ENCODE measurements at regions not wholly inside any gene's neighbourhood (a gene's known extent, or its start where the extent isn't known, plus 50 kb on each side); places are given as distances from the start of the nearest gene placed in this dataset.

- TF ChIP-seq POLR2A (IDR thresholded peaks at IDR 0.05) (no peak), CTCF (IDR thresholded peaks at IDR 0.05) (no peak)
Observed at GRCh38 chr4:148550788-148551187, 108.6 kb upstream of the NR3C2 start.
